GM10266 (cell line): ENCODE measurements at regions not wholly inside any gene's neighbourhood (a gene's known extent, or its start where the extent isn't known, plus 50 kb on each side); places are given as distances from the start of the nearest gene placed in this dataset.

ENCODE experiments used
- DNase-seq: peaks from one replicate; pipeline ENCODE4 v3.0.0; 2012; ENCODE audit errors: extremely low spot score
- CTCF ChIP-seq: IDR thresholded peaks from 2 replicates; pipeline ENCODE4 v1.5.1; 2012; ENCODE audit warnings: mild to moderate bottlenecking, low read depth; ENCODE audit not compliant: control insufficient read depth, insufficient read depth; ENCODE audit errors: missing control alignments

GRCh38 chr1:56028244-56028643 is 551.1 kb downstream of the PLPP3 start:
- no peak for TF ChIP-seq CTCF
- no peak for DNase-seq

- no peak for DNase-seq
- TF ChIP-seq CTCF, result no peak
These were observed 553.4 kb downstream of the PLPP3 start for GRCh38 chr1:56025942-56026341.

GRCh38 chr1:56024155-56024554 is 555.2 kb downstream of the PLPP3 start:
- no peak for TF ChIP-seq CTCF
- DNase-seq, result no peak

- TF ChIP-seq CTCF, result no peak
- no peak for DNase-seq
These were observed 559.4 kb downstream of the PLPP3 start for GRCh38 chr1:56019922-56020321.

GRCh38 chr1:56019472-56019871 is 559.9 kb downstream of the PLPP3 start:
- DNase-seq, result no peak
- no peak for TF ChIP-seq CTCF

GRCh38 chr1:56017336-56017735 is 562.0 kb downstream of the PLPP3 start:
- TF ChIP-seq CTCF, result no peak
- no peak for DNase-seq

- TF ChIP-seq CTCF, result no peak
- no peak for DNase-seq
These were observed 575.5 kb downstream of the PLPP3 start for GRCh38 chr1:56003846-56004245.

GRCh38 chr1:56002231-56002630 is 577.1 kb downstream of the PLPP3 start:
- TF ChIP-seq CTCF, result no peak
- no peak for DNase-seq
